ENCODE measurements at regions not wholly inside any gene's neighbourhood (a gene's known extent, or its start where the extent isn't known, plus 50 kb on each side); places are given as distances from the start of the nearest gene placed in this dataset.

DNA sequence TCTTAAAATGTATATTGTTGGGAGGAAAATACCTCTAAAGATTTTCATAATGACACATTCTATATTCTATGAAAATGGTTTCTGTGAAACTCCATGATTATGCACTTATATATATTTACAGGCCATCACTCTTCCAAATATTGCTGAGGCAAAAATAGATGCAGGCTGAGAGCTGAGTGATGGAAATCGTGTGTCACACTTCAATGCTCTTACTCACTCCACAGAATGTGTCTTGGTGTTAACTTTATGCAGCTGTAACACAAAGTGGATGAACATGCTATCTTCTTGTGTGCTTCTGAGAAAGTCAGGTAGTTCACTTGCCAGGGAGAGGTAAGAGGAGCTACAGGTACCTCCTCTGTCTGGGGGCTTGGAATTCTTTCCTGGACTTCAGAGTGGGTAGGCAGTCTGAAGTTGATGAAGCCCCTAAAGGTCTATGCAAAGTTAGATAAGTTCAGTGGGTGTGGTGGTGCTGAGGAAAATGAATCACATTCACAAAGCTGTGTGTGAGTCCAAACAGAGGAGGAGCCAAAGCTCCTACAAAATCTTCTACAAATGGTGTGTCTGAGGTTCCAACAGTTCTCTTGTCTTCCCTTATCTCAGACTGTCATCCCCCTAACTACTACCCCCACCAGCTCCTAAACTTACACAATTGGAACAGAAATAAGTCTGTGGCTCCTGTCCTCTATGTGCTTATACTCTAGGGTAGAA, 74.2 kb upstream of the ST6GAL2 start:
- TF ChIP-seq POLR2A (IDR thresholded peaks at IDR 0.05; ENCODE audit: low read length) (no peak), GATA1 (IDR thresholded peaks at IDR 0.05; ENCODE audit: low read depth, low read length) (no peak)

Data from erythroblast (primary cell).